HPDE6-E6E7 (cell line): ENCODE measurements at regions not wholly inside any gene's neighbourhood (a gene's known extent, or its start where the extent isn't known, plus 50 kb on each side); places are given as distances from the start of the nearest gene placed in this dataset.

Experiments
- DNase-seq: peaks from one replicate; pipeline ENCODE4 v3.0.0; 2011; ENCODE audit warnings: missing footprints; ENCODE audit errors: extremely low spot score

DNA sequence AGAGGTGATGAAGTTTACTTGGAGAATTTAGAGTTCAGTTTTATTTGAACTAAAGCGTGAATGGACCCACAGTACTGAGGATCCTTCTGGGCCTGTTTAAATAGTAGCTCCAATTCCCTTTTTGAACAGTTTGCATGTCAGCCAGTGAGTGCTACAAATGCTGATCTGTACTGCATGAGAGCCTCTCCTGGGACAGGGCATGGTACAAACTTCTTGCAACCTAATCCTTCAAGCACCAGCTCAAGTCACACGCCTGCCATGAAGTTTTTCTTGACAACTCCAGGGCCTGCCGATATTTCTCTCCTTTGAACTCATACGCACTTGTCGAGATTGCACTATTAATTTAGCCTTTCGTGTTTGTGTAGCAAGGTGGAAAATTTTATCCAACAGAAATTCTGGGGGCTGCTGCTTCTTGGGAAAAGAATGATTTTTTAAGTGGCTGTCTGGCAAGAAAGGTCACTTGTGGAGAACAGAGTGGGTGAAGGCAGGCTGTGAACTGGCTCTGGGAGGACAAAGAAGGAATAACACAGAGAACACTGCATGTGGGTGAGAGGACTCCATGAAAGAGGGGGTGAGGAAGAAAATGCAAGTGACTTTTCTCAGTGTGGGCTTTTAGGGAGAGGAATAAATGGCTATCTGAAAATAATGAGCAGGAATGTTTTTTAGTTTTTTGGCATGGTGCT is 192.5 kb downstream of the NDFIP2 start:
- no peak for DNase-seq

DNA sequence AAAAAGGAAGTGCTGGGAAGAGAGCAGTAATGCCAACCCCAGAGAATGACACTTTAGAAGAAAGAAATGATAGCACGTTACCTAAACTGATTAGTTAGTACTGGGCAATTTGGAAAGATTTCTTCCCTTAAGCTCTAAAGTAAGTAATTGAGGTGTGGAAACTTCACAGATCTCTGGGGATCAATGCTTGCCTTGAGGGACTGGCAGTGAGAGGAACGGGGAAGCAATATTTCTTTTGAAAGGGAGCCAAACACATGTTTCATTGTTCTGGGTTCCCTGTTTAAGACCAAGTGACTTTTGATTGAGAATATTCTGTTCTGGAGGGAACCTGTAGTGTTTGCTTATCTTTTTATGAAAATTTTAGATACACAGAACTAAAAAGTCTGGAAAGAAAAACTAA is 190.5 kb downstream of the NDFIP2 start:
- no peak for DNase-seq

DNA sequence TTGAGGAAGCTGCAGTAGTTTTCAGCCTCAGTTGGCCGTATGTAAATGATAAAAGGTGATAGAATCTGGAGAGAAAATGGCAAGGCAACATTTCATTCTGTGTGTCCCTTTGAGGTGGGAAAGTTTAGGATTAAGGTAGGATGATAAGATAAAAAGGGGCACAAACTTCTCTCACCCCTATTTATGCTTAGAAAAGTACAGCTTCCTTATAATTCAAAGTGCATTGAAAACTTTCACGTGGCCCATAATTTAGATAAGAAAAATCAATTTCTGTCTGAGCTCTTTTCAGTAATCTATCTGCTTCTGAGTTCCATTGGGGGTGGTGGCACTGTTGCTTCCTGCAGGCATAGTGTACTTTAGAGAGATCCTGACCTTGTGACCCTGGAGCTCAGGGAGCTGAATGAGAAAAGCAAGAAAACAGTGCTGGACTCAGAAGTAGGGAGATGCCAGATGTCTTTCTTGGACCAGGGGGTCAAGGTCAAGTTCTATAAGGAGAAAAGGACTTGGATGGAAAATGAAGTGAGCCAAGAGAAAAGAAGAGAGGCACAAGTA is 187.3 kb downstream of the NDFIP2 start:
- DNase-seq: no peak

DNA sequence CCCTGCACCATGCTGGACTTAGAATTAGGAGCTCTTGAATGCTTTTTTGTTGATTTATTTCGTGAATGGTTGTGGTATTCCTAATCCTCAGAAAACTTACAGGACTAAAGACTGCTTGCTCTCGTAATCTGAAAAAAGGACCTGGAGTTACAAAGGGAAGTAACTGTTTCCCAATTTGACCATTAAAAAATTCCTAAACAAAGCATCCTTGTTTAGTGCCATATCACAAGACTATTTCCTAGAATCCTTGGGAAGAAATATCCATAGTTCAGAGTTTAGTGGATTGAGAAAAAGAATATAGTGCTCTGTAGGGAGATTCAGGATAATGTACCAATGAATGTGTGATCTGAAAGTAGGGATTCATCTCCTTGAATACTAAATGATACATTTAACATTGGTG is 186.8 kb downstream of the NDFIP2 start:
- DNase-seq: no peak

DNA sequence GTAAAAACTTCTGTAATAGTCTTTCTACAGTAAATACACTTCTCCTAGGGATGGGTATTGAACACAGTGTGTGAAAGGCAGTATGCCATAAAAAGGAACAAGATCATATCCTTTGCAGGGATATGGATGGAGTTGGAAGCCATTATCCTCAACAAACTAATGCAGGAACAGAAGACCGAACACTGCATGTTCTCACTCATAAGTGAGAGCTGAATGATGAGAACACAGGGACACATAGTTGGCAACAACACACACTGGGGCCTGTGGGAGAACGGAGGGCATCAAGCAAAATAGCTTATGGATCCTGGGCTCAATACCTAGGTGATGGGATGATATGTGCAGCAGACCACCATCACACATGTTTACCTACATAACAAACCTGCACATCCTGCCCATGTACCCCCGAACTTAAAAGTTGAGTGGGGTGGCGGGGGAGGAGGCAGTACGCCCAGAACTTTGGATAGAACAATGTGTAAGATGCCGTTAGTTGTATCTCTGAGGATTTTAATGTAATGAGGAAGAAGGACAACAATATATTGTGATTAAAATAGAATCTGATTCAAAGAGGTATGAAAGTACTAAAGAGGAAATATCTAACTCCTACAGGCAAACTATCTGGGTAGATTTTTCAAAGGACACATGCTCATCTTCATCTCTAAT is 183.2 kb downstream of the NDFIP2 start:
- no peak for DNase-seq

DNA sequence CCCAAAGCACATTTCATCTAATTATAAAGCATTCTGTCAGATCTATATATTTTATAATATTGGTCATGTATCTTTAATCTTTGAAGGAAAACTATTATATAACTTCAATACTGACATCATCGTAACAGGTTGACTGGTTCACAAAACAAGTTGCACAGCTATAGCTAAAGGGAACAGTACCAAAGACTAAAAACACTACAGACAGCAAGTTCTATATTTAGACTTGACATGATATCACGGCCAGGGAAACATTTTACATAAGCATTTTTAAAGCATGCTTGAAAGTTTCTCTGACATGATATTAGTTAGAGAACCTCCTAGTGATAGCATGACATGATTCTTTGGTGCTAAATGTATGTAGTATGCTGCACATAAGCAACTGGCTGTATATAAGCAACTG is 182.5 kb downstream of the NDFIP2 start:
- DNase-seq: no peak

DNA sequence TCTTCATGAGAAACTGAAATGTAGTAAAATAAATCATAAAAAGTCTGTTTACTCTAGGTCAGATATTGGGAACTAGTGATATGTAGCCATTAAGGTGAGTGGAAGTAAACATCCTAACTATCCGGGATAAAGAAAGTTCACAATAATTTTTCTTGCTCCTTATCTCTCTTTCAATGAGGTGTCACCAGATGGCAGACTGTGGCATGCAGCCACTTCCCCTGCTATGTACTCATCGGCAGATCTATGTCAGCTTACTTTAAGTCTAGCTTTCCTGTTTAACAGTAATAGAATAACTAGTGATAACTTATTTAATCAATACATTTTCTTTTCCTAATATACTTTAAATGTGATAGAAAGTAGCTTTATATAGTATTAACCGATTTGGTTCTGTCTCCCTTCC is 181.9 kb downstream of the NDFIP2 start:
- no peak for DNase-seq

DNA sequence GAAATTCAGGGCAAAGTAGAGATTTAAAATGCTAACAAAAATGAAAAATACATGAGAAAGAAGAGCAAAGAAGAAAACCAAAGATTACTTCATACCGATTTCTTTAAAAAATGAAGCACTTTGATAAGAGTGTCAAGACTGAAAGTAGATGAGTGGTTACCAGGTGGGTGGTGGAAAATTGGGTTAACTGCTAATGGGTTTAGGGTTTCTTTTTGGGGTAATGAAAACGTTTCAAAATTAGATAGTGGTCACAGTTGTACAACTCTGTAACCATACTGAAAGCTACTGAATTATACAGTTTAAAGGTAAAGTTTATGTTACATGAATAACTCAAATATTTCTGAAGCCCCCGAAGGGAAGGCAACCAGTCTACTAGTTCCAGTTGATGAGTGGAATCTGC is 179.4 kb downstream of the NDFIP2 start:
- DNase-seq: no peak

DNA sequence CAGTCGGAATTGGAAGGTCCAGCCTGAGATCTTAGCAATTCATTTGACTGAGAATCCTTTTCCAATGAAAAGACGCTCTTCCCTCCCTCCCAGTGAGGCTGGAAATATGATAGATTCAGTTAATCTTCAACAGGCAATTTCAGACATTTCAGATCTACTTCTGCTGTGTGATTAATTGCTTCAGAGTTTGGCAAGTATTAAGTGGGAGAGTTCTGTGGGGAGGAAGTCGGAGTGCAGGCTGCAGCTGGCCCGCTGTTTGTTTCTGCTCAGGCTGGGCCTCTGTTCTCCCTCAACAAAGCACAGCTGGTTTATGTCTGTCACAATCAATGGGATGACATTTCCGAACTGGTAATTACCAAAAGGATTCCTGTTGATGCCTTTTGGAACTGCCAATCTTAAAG is 178.2 kb downstream of the NDFIP2 start:
- DNase-seq: no peak

DNA sequence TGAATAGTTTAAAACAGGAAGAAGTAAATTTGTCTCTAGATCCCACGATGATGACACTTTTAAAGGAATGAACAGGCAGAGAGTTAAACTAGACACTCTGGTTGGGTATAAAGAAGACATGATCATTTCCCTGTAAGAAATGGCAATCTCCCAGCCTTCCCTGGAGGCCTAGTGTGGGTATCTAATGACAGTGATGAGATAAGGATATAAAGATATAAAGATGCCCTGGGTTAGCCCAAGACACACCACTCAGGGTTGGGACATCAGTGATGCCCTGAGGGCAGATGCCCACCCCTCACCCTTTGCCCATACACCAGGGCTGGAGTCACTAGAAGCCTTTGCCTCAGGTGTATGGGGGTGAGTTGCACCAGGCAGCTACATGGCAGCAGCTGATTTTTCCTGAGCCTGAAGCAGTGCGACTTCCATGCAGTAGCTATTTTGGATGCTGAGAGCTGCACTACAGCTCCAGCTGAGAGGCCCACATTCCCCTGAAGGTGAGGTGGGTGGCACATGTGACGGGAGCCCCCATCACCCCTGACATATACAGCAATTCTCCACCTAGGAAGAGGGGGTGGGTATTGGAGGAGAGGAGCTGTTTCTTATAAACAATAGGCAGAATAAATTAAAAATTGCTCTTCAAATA is 177.5 kb downstream of the NDFIP2 start:
- no peak for DNase-seq

DNA sequence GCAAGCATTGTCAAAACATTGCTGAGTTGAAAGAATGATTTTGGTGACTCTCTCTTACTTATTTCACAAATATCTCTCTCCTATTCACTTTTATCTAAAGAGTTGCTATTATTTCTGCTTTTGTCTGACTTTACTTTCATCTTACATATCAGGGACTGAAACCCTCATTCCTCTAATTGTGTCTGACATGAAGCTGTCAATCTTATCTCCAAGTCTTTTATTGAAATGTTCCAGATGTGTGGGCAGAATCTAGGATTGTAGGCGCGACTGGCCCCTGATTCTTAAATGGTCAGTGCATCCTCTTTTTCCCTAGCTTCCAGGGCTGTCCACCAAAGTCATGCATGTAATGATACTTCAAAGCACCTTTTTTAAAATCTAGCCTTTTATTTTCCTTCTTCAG is 174.6 kb downstream of the NDFIP2 start:
- DNase-seq: no peak

DNA sequence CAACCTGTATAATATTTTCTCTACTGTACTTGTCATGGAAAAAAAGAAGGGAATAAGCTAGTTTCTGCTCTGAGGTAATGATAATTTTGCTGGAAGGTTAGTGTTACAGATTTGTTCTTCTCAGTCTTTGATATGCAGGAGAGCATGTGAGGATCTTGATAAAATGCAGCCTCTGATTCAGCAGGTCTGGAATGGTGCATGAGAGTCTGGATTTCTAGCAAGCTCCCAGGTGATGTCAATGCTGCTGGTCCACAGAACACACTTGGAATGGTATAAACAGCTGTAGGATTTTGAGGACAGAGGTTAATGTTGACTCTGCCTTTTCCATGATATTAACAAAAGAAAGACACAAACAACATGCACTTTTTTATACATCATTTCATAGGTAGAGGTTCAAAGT is 173.6 kb downstream of the NDFIP2 start:
- no peak for DNase-seq

DNA sequence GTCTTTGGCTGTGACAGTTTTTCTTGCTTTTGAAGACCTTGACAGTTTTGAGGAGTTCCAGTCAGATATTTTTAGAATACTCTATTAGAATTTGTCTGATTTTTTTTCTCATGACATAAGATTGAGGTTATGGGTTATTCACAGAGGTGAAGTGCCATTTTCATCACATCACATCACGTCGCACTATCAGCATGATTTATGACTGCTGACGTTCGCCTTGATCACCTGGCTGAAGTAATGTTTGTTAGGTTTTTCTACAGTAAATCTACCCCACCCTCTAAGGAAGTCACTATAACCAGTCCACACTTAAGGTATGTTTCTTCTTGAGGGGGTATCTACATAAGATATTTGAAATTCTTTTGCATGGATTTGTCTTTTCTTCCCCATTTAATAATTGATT is 169.7 kb downstream of the NDFIP2 start:
- DNase-seq: no peak

DNA sequence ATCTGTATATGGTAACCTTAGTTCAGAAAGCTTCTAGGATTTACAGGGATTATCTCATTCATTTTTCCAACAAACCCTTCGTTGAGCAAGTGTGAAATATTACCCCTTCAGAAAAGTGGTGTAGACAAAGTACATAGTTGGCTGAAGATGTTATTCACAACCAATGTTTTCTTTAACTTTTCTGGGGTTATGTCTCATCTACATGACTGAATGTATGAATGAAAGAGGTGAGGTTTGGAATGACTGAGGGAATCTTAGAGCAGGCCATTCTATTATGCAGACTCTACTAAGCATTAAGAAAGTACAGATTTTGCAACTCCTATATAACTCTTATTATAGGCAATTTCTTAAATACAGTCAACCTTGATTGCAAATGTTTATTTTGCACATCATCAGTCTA is 167.2 kb downstream of the NDFIP2 start:
- no peak for DNase-seq

DNA sequence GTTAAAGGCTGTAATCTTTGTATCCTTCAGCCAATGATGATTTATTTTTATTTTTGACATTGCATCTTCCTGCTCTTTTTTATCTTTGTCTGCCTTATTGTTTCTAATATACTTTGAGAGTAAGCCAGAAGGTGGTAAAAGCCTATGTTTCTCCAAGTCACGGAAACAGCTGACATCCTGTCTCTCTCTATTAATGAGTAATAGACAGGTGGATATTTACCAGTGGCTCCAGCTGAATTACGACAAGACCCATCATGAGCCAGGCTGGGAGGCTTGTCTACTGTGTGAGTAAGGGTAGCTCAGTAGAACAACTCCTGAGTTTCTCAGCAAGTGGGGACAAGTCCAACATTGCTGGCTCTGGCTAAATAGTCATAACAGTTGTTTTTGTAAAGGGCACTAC is 166.6 kb downstream of the NDFIP2 start:
- DNase-seq: peak; percentile 95

DNA sequence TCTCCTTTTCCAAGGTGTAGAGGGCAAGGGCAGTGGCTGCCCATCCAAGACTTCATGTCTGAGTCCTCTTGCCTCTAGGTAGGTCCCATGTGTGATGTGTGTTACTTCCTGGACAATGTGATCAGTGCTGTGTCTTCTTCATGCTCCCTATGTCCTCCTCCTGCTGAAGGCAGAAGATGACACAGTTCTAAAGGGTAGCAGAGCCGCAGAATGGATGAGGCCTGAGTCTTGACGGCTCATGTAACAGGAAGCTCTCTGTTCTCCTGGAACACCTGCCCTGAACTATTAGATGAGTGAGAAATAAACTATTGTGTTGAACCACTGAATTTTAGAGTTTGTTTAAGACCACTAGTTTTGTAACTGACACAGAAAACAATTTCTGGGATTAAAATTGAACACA is 165.9 kb downstream of the NDFIP2 start:
- no peak for DNase-seq

DNA sequence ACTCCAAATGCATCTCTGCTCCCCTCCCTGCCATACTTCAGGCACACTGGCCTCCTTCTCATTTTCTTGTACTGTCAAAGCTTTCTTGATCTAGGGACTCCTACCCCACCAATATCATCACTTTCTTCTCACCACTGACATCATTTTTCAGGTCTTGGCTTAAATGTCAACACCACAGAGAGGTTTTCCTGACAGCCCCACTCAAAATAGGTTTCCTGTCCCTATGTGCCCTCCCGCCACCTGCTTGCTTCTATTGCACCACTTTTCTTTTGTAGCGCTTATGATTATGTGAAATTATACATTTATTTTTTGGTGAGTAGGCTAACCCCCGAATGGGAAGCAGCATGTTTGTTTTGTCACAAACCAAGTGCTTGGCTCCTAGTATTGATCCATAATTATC is 164.6 kb downstream of the NDFIP2 start:
- no peak for DNase-seq

DNA sequence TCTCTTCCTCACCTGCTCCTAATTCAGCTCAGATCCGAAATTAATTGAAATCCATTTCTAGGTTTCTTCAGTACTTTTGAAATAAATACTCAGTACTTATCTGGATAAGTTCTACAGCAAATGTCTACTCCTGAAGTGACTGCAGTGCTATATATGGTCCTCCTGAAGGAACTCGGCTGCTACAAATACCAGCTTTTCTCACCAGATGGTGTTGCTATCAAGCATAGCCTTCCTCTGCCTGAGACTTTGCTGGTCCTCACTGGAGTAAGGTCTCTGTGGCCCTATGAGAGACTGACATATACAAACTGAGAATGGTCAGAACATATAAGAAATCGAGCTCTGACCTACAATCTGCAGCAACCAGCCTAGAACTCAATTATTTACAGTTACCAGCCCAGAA is 161.6 kb downstream of the NDFIP2 start:
- no peak for DNase-seq

DNA sequence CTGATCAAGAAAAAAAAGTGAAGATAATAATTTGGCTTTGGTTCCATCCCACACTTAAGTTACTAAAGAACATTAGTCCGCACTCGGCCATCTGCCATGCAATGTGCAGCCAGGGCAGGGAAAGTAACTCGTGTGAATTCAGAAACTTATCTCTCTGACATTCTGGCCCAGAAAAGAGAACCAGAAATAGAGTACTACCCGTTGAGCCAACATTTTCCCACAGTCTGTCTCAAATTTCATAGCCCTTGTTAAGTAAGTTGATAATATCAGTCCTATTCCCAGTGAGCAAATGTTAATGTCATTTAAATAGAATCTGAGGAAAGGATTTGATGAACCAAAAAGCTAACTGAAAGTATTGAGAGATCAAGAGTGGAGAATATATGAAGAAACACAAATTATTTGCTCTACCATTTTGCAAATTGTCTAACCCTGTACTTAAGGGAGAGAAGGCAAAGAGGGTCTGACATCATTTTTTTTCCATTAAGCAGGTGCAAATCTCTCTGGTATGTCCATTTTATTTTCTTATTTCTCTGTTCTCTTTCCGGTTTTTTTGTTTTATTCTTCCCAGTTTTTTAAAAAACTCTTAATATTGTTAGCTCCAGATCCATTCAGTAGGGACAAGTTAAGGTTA is 156.3 kb downstream of the NDFIP2 start:
- no peak for DNase-seq

DNA sequence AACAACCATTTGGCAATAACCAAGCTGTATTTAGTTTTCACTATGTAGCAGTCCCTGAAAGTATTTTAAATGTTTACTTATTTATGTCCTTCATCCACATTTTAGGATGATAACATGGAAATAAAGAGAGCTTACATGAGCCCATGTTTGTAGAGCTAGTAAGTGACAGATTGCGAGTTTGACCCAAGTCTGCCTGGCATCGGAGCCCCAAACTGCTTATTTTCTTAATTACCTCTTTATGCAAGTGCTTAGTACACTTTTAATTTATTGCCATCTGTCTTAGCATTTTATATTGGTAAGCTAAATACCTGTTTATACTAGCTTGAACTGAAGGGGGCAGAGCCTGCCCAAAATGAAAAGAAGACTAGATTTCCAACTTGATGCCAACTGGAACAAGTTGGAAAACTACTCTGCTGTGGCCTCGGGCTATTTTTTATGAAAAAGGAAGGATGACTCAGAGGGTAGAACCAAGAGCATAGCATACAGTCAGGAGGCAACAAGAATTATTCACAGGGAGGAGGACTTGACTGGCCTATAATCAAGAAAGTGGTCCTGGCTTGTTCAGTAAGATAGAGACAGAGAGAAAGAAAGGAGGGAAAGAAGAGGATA is 150.2 kb downstream of the NDFIP2 start:
- peak; percentile 81 for DNase-seq

DNA sequence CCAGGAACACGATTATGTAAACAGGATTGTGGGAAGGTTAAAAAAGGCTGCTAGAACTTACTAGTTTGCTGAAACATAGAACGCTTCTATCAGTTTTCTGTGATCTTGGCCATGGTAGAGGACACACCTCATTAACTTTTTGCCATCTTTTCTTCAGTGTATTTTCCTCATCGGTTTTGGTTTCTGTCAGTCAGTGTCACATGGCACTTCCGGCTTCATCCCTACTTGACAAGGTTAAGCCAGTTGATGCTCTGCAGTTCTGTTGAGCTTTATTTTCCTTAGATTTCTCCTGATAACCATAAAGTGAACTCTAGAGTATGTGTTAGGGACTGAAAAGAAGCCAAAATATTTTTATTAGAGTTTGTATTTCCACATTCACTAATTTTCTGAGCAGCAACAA is 147.5 kb downstream of the NDFIP2 start:
- DNase-seq: no peak

DNA sequence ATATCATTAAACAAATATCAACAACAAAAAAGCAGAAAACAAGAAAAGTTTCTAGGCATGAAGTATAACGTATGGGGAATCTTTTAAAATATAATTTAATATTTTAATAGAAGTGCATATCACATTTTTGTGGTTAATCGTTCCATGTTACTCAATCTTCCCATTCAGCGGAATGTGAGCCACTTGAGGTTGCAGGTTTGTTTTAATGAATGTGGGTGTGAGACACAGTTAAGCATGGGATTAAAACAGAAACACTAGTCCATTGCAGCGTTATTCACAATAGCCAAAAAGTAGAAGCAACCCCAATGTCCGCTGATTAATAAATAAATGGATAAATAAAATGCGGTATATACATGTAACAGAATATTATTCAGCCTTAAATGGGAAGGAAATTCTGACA is 146.0 kb downstream of the NDFIP2 start:
- no peak for DNase-seq
